WTC11 (cell line): ENCODE measurements at regions not wholly inside any gene's neighbourhood (a gene's known extent, or its start where the extent isn't known, plus 50 kb on each side); places are given as distances from the start of the nearest gene placed in this dataset.

Source experiments
- ATAC-seq: fragments of 200-7000 bp; cut with Tn5 transposase; 2 replicates; pipeline ENCODE4 v1.10.0; 2021; ENCODE audit warnings: mild to moderate bottlenecking, moderate library complexity
- CTCF ChIA-PET: fragments of 300-600 bp; sonication (Branson Sonifier 250); formaldehyde crosslinking; loops from one replicate; lab custom pipeline; 2021; ENCODE audit warnings: antibody characterized with exemption; lab: Charles Lee
- POLR2A ChIA-PET: fragments of 350-600 bp; sonication (Branson Sonifier 250); formaldehyde crosslinking; loops from one replicate; lab custom pipeline; 2021; ENCODE audit warnings: antibody characterized with exemption; lab: Charles Lee
- DNase-seq: peaks from one replicate; pipeline ENCODE4 v3.0.0; 2021; ENCODE audit warnings: low spot score
- H3K27ac Mint-ChIP-seq: 2 replicates; pipeline ENCODE4 v1.8.0; 2021; ENCODE audit warnings: mixed read lengths
- H3K27me3 Mint-ChIP-seq: 2 replicates; pipeline ENCODE4 v1.8.0; 2021; ENCODE audit warnings: low read depth, mild to moderate bottlenecking, moderate library complexity, mixed read lengths
- H3K36me3 Mint-ChIP-seq: 2 replicates; pipeline ENCODE4 v1.8.0; 2021; ENCODE audit warnings: mixed read lengths
- H3K4me1 Mint-ChIP-seq: 2 replicates; pipeline ENCODE4 v1.8.0; 2022; ENCODE audit warnings: mixed read lengths
- H3K4me3 Mint-ChIP-seq: 2 replicates; pipeline ENCODE4 v1.8.0; 2021; ENCODE audit warnings: mild to moderate bottlenecking, moderate library complexity, mixed read lengths
- H3K9me3 Mint-ChIP-seq: 2 replicates; pipeline ENCODE4 v1.8.0; 2021; ENCODE audit warnings: mixed read lengths
- CBFB ChIP-seq: sonication (generic); formaldehyde crosslinking; IDR thresholded peaks from 2 replicates; pipeline ENCODE4 v1.8.1; 2022; ENCODE audit warnings: mild to moderate bottlenecking, low read depth, missing genetic modification reagents
- CREB1 ChIP-seq: sonication (generic); formaldehyde crosslinking; IDR thresholded peaks from 2 replicates; pipeline ENCODE4 v1.8.0; 2023; ENCODE audit warnings: mild to moderate bottlenecking, missing genetic modification reagents
- ELF4 ChIP-seq: sonication (generic); formaldehyde crosslinking; IDR thresholded peaks from 2 replicates; pipeline ENCODE4 v1.8.1; 2022; ENCODE audit warnings: low read depth, mild to moderate bottlenecking, moderate library complexity, missing genetic modification reagents
- EMX1 ChIP-seq: fragments of 250-450 bp; sonication (Bioruptor Pico); IDR thresholded peaks from 2 replicates; pipeline ENCODE4 v1.8.0; 2021; ENCODE audit warnings: mild to moderate bottlenecking
- FOXJ3 ChIP-seq: sonication (generic); formaldehyde crosslinking; IDR thresholded peaks from 2 replicates; pipeline ENCODE4 v1.9.0; 2021; ENCODE audit warnings: missing genetic modification reagents, mild to moderate bottlenecking, borderline replicate concordance
- FOXK1 ChIP-seq: sonication (generic); formaldehyde crosslinking; IDR thresholded peaks from 2 replicates; pipeline ENCODE4 v1.8.0; 2022; ENCODE audit warnings: mild to moderate bottlenecking, moderate library complexity, missing genetic modification reagents
- GTF2I ChIP-seq: fragments of 250-450 bp; sonication (Bioruptor Pico); conservative IDR thresholded peaks from 2 replicates; pipeline ENCODE4 v1.4.0; 2021; ENCODE audit warnings: mild to moderate bottlenecking
- JAZF1 ChIP-seq: fragments of 250-450 bp; sonication (Bioruptor Pico); IDR thresholded peaks from 2 replicates; pipeline ENCODE4 v1.9.0; 2021; ENCODE audit warnings: moderate library complexity, mild to moderate bottlenecking, inconsistent platforms
- KAT7 ChIP-seq: sonication (generic); formaldehyde crosslinking; IDR thresholded peaks from 2 replicates; pipeline ENCODE4 v1.8.1; 2023; ENCODE audit warnings: missing genetic modification reagents, mild to moderate bottlenecking, borderline replicate concordance
- NFATC4 ChIP-seq: fragments of 250-450 bp; sonication (Bioruptor Pico); IDR thresholded peaks from 2 replicates; pipeline ENCODE4 v1.9.0; 2021; ENCODE audit warnings: mild to moderate bottlenecking
- RELA ChIP-seq: sonication (generic); formaldehyde crosslinking; IDR thresholded peaks from 2 replicates; pipeline ENCODE4 v1.8.1; 2022; ENCODE audit warnings: missing genetic modification reagents, mild to moderate bottlenecking, borderline replicate concordance
- RORB ChIP-seq: fragments of 250-450 bp; sonication (Bioruptor Pico); IDR thresholded peaks from 2 replicates; pipeline ENCODE4 v1.9.0; 2021; ENCODE audit warnings: mild to moderate bottlenecking
- ZBTB21 ChIP-seq: sonication (generic); formaldehyde crosslinking; IDR thresholded peaks from 2 replicates; pipeline ENCODE4 v1.8.1; 2023; ENCODE audit warnings: mild to moderate bottlenecking, missing genetic modification reagents, borderline replicate concordance
- ZNF121 ChIP-seq: sonication (generic); formaldehyde crosslinking; IDR thresholded peaks from 2 replicates; pipeline ENCODE4 v1.8.0; 2023; ENCODE audit warnings: missing genetic modification reagents
- ZNF317 ChIP-seq: sonication (generic); formaldehyde crosslinking; IDR thresholded peaks from 2 replicates; pipeline ENCODE4 v1.8.1; 2023; ENCODE audit warnings: low read depth, mild to moderate bottlenecking, moderate library complexity, missing genetic modification reagents, borderline replicate concordance
- ZNF396 ChIP-seq: fragments of 250-450 bp; sonication (Bioruptor Pico); IDR thresholded peaks from 2 replicates; pipeline ENCODE4 v1.8.0; 2021; ENCODE audit warnings: mild to moderate bottlenecking, moderate library complexity, borderline replicate concordance
- ZNF416 ChIP-seq: fragments of 250-450 bp; sonication (Bioruptor Pico); IDR thresholded peaks from 2 replicates; pipeline ENCODE4 v1.9.0; 2021; ENCODE audit warnings: mild to moderate bottlenecking, inconsistent platforms
- ZNF671 ChIP-seq: fragments of 250-450 bp; sonication (Bioruptor Pico); IDR thresholded peaks from 2 replicates; pipeline ENCODE4 v1.8.0; 2021; ENCODE audit warnings: mild to moderate bottlenecking
- TF ChIP-seq, protein P1 (sequence below): fragments of 250-450 bp; sonication (Bioruptor Pico); conservative IDR thresholded peaks from 2 replicates; pipeline ENCODE4 v1.9.0; 2021; ENCODE audit warnings: mild to moderate bottlenecking
- TF ChIP-seq, protein P2 (sequence below): sonication (generic); formaldehyde crosslinking; IDR thresholded peaks from 2 replicates; pipeline ENCODE4 v1.8.1; 2023; ENCODE audit warnings: mild to moderate bottlenecking, moderate library complexity, missing genetic modification reagents
- TF ChIP-seq, protein P3 (sequence below): sonication (generic); formaldehyde crosslinking; IDR thresholded peaks from 2 replicates; pipeline ENCODE4 v1.8.0; 2022; ENCODE audit warnings: mild to moderate bottlenecking, missing genetic modification reagents
- TF ChIP-seq, protein P4 (sequence below): sonication (generic); formaldehyde crosslinking; IDR thresholded peaks from 2 replicates; pipeline ENCODE4 v1.8.1; 2022; ENCODE audit warnings: mild to moderate bottlenecking, moderate library complexity, missing genetic modification reagents
- TF ChIP-seq, protein P5 (sequence below): sonication (generic); formaldehyde crosslinking; IDR thresholded peaks from 2 replicates; pipeline ENCODE4 v1.8.1; 2022; ENCODE audit warnings: mild to moderate bottlenecking, missing genetic modification reagents, moderate library complexity, borderline replicate concordance
- TF ChIP-seq, protein P6 (sequence below): fragments of 200-600 bp; IDR thresholded peaks from 2 replicates; pipeline ENCODE4 v1.8.0; 2022; ENCODE audit warnings: antibody characterized with exemption

DNA sequence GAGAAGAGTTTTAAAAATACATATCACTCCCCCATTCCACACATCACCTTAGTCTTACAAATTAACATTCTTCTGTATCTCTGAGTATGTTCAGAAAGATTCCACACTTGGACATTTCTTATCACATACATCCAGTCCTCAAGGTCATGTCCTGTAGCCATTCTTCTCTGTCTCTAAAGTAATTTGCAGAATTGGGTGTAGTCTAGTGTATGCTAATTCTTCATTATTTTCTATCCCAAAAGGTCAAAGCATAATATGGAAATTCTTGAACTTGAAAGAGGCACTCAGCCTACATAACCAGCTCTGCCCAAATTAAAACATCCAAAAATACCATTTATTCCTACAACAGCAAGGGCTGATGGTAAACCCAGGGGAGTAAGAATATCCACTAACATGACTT is 286.0 kb downstream of the HAO1 start:
- ATAC-seq (no peak), DNase-seq (no peak)
- H3K36me3 Mint-ChIP-seq = no peaks in the 10 kb centered on the region
- ChIA-PET POLR2A (no interaction called here), CTCF (no interaction called here)
- no peaks in the 10 kb centered on the region for H3K27me3 Mint-ChIP-seq
- no peak overlapping the region for H3K27ac Mint-ChIP-seq
- peaks cover 33% of the 10 kb centered on the region for H3K4me1 Mint-ChIP-seq
- no peak overlapping the region for H3K4me3 Mint-ChIP-seq
- TF ChIP-seq, protein P1, sequence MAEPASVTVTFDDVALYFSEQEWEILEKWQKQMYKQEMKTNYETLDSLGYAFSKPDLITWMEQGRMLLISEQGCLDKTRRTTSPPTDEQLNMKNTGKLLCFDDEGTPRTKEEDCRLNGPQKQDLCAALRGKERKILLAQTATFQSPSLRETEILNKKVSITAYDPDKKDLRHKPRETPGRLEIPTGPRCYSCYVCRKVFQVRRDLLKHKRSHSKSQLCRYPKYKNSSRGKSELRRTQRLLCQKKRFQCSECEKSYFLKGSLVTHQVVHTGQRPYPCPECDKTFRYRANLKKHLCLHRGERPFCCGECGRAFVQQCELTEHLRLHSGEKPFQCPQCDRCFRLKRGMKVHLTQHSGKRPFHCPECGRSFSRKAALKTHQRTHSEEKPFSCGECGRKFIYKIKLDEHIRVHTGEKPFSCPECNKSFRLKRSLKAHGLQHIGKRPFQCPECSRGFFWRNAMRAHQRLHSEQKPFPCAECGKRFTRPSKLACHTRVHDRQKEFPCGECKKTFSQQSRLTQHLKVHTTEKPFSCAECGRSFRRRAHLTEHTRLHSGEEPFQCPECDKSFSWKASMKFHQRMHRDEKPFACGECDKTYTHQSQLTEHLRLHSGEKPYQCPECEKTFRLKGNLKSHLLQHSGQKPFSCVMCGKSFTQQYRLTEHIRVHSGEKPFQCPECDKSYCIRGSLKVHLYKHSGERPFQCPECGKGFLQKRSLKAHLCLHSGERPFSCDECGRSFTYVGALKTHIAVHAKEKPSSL (CRISPR knock-in tag) = no peak
- no peak for TF ChIP-seq ZNF416
- no peak for TF ChIP-seq ZNF317 (CRISPR knock-in tag)
- no peak for TF ChIP-seq CBFB
- no peak for TF ChIP-seq FOXJ3 (CRISPR knock-in tag)
- peaks cover 13% of the 10 kb centered on the region; the same call in 1 of the 2 replicates for H3K9me3 Mint-ChIP-seq

DNA sequence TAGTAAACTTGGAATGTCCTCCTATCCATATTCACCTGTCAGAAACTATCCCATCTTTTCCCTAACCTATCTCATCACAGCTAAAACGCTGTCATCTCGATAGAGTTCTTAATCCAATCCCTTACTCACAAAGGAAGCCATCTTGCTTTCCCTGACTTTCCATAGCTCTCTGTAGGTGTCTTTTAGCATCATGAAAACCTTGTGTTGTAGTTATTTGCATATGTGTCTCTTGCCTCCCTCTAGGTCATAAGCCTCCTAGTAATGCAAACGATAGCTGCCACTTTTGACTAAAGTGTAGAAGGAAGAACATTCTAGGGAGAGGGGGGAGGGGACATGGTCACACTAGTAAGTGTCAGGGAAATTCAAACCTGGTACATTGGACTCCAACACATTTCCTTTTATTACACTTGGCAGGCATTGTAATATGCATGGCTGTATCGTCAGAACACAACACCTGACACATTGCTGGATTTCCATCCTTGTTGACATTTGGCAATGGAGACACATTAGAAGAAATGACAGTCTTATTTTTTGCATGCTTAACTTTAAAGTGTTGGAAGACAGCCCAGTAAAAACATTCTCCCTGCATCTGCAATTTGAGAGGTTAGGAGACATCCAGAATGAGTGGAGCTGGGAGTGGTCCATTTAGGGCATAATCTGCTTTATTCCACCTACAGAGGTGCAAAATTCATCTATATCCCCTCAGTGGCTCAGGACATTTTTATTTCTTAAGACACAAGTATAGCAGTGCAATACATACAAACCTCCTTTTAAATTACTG is 283.4 kb downstream of the HAO1 start:
- Mint-ChIP-seq H3K27ac (peak overlapping the region; percentile 70; the same call in 1 of the 2 replicates), H3K4me3 (no peak overlapping the region), H3K36me3 (no peaks in the 10 kb centered on the region), H3K4me1 (peaks cover 48% of the 10 kb centered on the region), H3K9me3 (peaks cover 4% of the 10 kb centered on the region; the same call in 1 of the 2 replicates), H3K27me3 (no peaks in the 10 kb centered on the region)
- no peak for TF ChIP-seq ZBTB21 (CRISPR knock-in tag)
- TF ChIP-seq RELA = no peak
- TF ChIP-seq CREB1 = no peak
- peak; percentile 85 for ATAC-seq
- ChIA-PET CTCF (interaction anchor here (0.6 kb wide), 1 partner anchor 23 kb away, joined by 3 read pairs; no protein-coding TSS in a partner anchor), POLR2A (no interaction called here)
- no peak for DNase-seq

DNA sequence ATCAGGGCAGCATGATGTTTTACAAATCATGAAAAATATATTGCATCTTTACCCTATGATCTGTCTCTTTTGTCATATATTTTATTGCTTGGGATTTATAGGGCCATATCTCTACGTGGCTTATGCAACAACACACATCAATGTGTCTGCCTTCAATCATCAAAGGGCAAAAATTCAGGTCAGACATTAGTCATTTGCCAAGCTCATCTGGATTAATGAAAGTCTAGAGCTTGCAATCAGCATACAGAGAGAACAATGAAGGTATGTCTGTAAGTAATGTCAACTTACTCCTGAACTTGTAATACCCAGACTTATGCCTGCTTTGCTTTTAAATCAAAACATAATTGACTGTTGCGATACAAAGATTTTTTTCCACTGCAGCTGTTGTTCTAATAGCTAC is 282.7 kb downstream of the HAO1 start:
- H3K4me1 Mint-ChIP-seq = peaks cover 49% of the 10 kb centered on the region
- no peak overlapping the region for H3K27ac Mint-ChIP-seq
- ATAC-seq (no peak), DNase-seq (no peak)
- no peaks in the 10 kb centered on the region for H3K27me3 Mint-ChIP-seq
- peaks cover 4% of the 10 kb centered on the region; the same call in 1 of the 2 replicates for H3K9me3 Mint-ChIP-seq
- CTCF ChIA-PET = interaction anchor here (0.6 kb wide), 1 partner anchor 23 kb away, joined by 3 read pairs; no protein-coding TSS in a partner anchor
- no peaks in the 10 kb centered on the region for H3K36me3 Mint-ChIP-seq
- POLR2A ChIA-PET = no interaction called here
- H3K4me3 Mint-ChIP-seq = no peak overlapping the region
- TF ChIP-seq EMX1 (CRISPR knock-in tag) (no peak), ELF4 (CRISPR knock-in tag) (no peak), JAZF1 (CRISPR knock-in tag) (no peak), ZNF121 (CRISPR knock-in tag) (no peak), FOXK1 (CRISPR knock-in tag) (no peak), ZNF671 (CRISPR knock-in tag) (no peak), NFATC4 (no peak), GTF2I (CRISPR knock-in tag) (no peak), KAT7 (CRISPR knock-in tag) (no peak), RORB (CRISPR knock-in tag) (no peak), ZNF396 (CRISPR knock-in tag) (no peak)
- TF ChIP-seq, protein P2, sequence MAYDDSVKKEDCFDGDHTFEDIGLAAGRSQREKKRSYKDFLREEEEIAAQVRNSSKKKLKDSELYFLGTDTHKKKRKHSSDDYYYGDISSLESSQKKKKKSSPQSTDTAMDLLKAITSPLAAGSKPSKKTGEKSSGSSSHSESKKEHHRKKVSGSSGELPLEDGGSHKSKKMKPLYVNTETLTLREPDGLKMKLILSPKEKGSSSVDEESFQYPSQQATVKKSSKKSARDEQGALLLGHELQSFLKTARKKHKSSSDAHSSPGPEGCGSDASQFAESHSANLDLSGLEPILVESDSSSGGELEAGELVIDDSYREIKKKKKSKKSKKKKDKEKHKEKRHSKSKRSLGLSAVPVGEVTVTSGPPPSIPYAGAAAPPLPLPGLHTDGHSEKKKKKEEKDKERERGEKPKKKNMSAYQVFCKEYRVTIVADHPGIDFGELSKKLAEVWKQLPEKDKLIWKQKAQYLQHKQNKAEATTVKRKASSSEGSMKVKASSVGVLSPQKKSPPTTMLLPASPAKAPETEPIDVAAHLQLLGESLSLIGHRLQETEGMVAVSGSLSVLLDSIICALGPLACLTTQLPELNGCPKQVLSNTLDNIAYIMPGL (CRISPR knock-in tag) = no peak
- TF ChIP-seq, protein P3, sequence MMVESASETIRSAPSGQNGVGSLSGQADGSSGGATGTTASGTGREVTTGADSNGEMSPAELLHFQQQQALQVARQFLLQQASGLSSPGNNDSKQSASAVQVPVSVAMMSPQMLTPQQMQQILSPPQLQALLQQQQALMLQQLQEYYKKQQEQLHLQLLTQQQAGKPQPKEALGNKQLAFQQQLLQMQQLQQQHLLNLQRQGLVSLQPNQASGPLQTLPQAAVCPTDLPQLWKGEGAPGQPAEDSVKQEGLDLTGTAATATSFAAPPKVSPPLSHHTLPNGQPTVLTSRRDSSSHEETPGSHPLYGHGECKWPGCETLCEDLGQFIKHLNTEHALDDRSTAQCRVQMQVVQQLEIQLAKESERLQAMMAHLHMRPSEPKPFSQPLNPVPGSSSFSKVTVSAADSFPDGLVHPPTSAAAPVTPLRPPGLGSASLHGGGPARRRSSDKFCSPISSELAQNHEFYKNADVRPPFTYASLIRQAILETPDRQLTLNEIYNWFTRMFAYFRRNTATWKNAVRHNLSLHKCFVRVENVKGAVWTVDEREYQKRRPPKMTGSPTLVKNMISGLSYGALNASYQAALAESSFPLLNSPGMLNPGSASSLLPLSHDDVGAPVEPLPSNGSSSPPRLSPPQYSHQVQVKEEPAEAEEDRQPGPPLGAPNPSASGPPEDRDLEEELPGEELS (CRISPR knock-in tag) = no peak
- TF ChIP-seq, protein P4, sequence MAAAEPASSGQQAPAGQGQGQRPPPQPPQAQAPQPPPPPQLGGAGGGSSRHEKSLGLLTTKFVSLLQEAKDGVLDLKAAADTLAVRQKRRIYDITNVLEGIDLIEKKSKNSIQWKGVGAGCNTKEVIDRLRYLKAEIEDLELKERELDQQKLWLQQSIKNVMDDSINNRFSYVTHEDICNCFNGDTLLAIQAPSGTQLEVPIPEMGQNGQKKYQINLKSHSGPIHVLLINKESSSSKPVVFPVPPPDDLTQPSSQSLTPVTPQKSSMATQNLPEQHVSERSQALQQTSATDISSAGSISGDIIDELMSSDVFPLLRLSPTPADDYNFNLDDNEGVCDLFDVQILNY (CRISPR knock-in tag) = no peak
- TF ChIP-seq, protein P5, sequence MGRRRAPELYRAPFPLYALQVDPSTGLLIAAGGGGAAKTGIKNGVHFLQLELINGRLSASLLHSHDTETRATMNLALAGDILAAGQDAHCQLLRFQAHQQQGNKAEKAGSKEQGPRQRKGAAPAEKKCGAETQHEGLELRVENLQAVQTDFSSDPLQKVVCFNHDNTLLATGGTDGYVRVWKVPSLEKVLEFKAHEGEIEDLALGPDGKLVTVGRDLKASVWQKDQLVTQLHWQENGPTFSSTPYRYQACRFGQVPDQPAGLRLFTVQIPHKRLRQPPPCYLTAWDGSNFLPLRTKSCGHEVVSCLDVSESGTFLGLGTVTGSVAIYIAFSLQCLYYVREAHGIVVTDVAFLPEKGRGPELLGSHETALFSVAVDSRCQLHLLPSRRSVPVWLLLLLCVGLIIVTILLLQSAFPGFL (CRISPR knock-in tag) = no peak
- TF ChIP-seq, protein P6, sequence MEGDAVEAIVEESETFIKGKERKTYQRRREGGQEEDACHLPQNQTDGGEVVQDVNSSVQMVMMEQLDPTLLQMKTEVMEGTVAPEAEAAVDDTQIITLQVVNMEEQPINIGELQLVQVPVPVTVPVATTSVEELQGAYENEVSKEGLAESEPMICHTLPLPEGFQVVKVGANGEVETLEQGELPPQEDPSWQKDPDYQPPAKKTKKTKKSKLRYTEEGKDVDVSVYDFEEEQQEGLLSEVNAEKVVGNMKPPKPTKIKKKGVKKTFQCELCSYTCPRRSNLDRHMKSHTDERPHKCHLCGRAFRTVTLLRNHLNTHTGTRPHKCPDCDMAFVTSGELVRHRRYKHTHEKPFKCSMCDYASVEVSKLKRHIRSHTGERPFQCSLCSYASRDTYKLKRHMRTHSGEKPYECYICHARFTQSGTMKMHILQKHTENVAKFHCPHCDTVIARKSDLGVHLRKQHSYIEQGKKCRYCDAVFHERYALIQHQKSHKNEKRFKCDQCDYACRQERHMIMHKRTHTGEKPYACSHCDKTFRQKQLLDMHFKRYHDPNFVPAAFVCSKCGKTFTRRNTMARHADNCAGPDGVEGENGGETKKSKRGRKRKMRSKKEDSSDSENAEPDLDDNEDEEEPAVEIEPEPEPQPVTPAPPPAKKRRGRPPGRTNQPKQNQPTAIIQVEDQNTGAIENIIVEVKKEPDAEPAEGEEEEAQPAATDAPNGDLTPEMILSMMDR = no peak
